ENCODE measurements at regions not wholly inside any gene's neighbourhood (a gene's known extent, or its start where the extent isn't known, plus 50 kb on each side); places are given as distances from the start of the nearest gene placed in this dataset.
"Not testable (repeated sequence)": the region's sequence is repeated elsewhere in the genome, so short reads cannot be mapped to it uniquely, and the experiment has no call there.

- no peak for DNase-seq
- no peak overlapping the region for H3K27ac Mint-ChIP-seq
- H3K27me3 Mint-ChIP-seq: peaks cover 2% of the 10 kb centered on the region
- H3K36me3 Mint-ChIP-seq (ENCODE audit: low read depth): peaks cover 1% of the 10 kb centered on the region
- H3K4me1 Mint-ChIP-seq: peaks cover 3% of the 10 kb centered on the region
- intact Hi-C loops (cut with micrococcal nuclease): no loop called here
- H3K4me3 Mint-ChIP-seq: no peak overlapping the region
- H3K9me3 Mint-ChIP-seq: no peaks in the 10 kb centered on the region
These were observed 288.3 kb upstream of the ZNF337 start for GRCh38 chr20:25984933-25985332.

- H3K27me3 Mint-ChIP-seq; H3K36me3 Mint-ChIP-seq (ENCODE audit: low read depth); H3K27ac Mint-ChIP-seq; H3K9me3 Mint-ChIP-seq; intact Hi-C loops (cut with micrococcal nuclease); H3K4me1 Mint-ChIP-seq; H3K4me3 Mint-ChIP-seq; DNase-seq: not testable (repeated sequence)
These were observed 286.0 kb upstream of the ZNF337 start for GRCh38 chr20:25982701-25983100.

- not testable (repeated sequence) for H3K27ac Mint-ChIP-seq
These were observed 282.0 kb upstream of the ZNF337 start for GRCh38 chr20:25978450-25979190.

GRCh38 chr20:25975816-25976215 is 279.2 kb upstream of the ZNF337 start:
- H3K9me3 Mint-ChIP-seq; DNase-seq; H3K36me3 Mint-ChIP-seq (ENCODE audit: low read depth); H3K4me3 Mint-ChIP-seq; H3K4me1 Mint-ChIP-seq; H3K27me3 Mint-ChIP-seq; H3K27ac Mint-ChIP-seq; intact Hi-C loops (cut with micrococcal nuclease): not testable (repeated sequence)

More at GRCh38 chr20:25978450-25979190, 282.0 kb upstream of the ZNF337 start:
- intact Hi-C loops (cut with micrococcal nuclease); H3K27me3 Mint-ChIP-seq; H3K4me3 Mint-ChIP-seq; H3K9me3 Mint-ChIP-seq; DNase-seq; H3K36me3 Mint-ChIP-seq (ENCODE audit: low read depth); H3K4me1 Mint-ChIP-seq: not testable (repeated sequence)

- intact Hi-C loops (cut with micrococcal nuclease); H3K27me3 Mint-ChIP-seq; H3K27ac Mint-ChIP-seq; H3K4me1 Mint-ChIP-seq; H3K36me3 Mint-ChIP-seq (ENCODE audit: low read depth); DNase-seq; H3K9me3 Mint-ChIP-seq; H3K4me3 Mint-ChIP-seq: not testable (repeated sequence)
These were observed 268.6 kb upstream of the ZNF337 start for GRCh38 chr20:25965203-25965602.

DNA sequence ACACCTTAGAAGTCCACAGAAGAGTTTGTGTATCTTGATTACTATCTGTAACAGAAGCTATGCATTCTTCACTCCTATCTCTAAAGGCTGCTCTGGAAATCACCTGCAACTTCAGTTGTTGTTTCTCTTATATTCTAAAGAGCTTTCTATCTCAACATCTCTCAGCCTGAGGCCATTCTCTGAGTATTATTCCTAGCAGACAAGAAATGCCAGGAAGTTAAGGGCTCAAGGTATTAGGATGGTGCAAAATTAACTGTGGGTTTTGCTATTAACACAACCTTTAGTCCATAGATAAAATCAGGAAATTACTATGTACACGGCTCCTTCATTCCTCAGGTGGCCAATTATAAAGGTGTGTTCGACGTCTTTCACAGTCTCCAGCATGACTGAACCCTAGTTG is 257.2 kb upstream of the ZNF337 start:
- DNase-seq; H3K36me3 Mint-ChIP-seq (ENCODE audit: low read depth); H3K27ac Mint-ChIP-seq; H3K4me3 Mint-ChIP-seq; intact Hi-C loops (cut with micrococcal nuclease); H3K4me1 Mint-ChIP-seq; H3K9me3 Mint-ChIP-seq: not testable (repeated sequence)
- H3K27me3 Mint-ChIP-seq: peaks cover 11% of the 10 kb centered on the region

- H3K36me3 Mint-ChIP-seq (ENCODE audit: low read depth); H3K4me3 Mint-ChIP-seq; intact Hi-C loops (cut with micrococcal nuclease); H3K27ac Mint-ChIP-seq; H3K9me3 Mint-ChIP-seq; H3K27me3 Mint-ChIP-seq; DNase-seq; H3K4me1 Mint-ChIP-seq: not testable (repeated sequence)
These were observed 238.6 kb upstream of the ZNF337 start for GRCh38 chr20:25935230-25935629.

- H3K4me1 Mint-ChIP-seq; H3K9me3 Mint-ChIP-seq; DNase-seq; H3K27me3 Mint-ChIP-seq; intact Hi-C loops (cut with micrococcal nuclease); H3K4me3 Mint-ChIP-seq; H3K36me3 Mint-ChIP-seq (ENCODE audit: low read depth); H3K27ac Mint-ChIP-seq: not testable (repeated sequence)
These were observed 236.2 kb upstream of the ZNF337 start for GRCh38 chr20:25932806-25933205.

- H3K4me3 Mint-ChIP-seq; H3K36me3 Mint-ChIP-seq (ENCODE audit: low read depth); H3K9me3 Mint-ChIP-seq; H3K27ac Mint-ChIP-seq; intact Hi-C loops (cut with micrococcal nuclease); DNase-seq; H3K4me1 Mint-ChIP-seq; H3K27me3 Mint-ChIP-seq: not testable (repeated sequence)
These were observed 235.5 kb upstream of the ZNF337 start for GRCh38 chr20:25932170-25932569.

DNA sequence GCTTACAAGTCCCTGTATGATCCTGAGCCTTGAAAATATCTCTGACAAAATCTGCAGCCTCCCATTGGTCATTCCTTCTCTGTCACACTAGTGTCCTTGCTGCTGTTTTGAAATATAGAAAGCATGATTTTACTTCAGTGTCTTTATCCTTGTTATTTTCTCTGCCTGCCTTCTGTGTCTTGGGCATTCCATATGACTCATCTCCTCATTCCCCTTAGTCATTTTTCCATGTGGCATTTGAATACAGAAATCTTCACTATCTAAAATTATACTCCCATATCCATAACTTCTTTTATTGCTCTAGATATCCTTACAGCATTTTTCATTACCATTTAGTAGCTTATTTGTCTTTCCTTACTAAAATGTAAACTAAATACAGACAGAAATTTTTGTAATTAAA is 205.7 kb upstream of the ZNF337 start:
- H3K36me3 Mint-ChIP-seq (ENCODE audit: low read depth); H3K4me1 Mint-ChIP-seq; H3K9me3 Mint-ChIP-seq; H3K27ac Mint-ChIP-seq; intact Hi-C loops (cut with micrococcal nuclease); H3K4me3 Mint-ChIP-seq; DNase-seq: not testable (repeated sequence)
- H3K27me3 Mint-ChIP-seq: peaks cover 11% of the 10 kb centered on the region

GRCh38 chr20:25898663-25899062 is 202.0 kb upstream of the ZNF337 start:
- H3K36me3 Mint-ChIP-seq (ENCODE audit: low read depth); H3K4me3 Mint-ChIP-seq: not testable (repeated sequence)

DNA sequence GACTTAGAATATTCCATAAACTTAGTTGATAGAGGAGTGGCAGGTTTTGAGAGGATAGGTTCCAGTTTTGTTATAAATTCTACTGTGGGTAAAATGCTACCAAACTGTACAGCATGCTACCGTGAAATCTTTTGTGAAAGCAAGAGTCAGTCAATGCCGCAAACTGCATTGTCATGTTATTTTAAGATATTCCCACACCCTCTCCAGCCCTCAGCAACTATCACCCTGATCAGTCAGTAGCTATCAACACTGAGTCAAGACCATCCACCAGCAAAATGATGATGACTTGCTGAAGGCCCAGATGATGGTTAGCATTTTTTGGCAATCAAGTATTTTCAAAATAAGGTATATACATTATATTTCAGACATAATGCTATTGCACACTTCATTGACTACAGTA is 182.4 kb upstream of the ZNF337 start:
- DNase-seq; H3K27me3 Mint-ChIP-seq; H3K4me1 Mint-ChIP-seq; H3K27ac Mint-ChIP-seq; H3K4me3 Mint-ChIP-seq; H3K9me3 Mint-ChIP-seq; intact Hi-C loops (cut with micrococcal nuclease); H3K36me3 Mint-ChIP-seq (ENCODE audit: low read depth): not testable (repeated sequence)

More at GRCh38 chr20:25898663-25899062, 202.0 kb upstream of the ZNF337 start:
- H3K9me3 Mint-ChIP-seq; H3K4me1 Mint-ChIP-seq; DNase-seq; H3K27ac Mint-ChIP-seq; intact Hi-C loops (cut with micrococcal nuclease); H3K27me3 Mint-ChIP-seq: not testable (repeated sequence)

GRCh38 chr20:25868650-25868979 is 172.0 kb upstream of the ZNF337 start:
- H3K9me3 Mint-ChIP-seq; H3K36me3 Mint-ChIP-seq (ENCODE audit: low read depth); H3K27ac Mint-ChIP-seq; intact Hi-C loops (cut with micrococcal nuclease); DNase-seq: not testable (repeated sequence)
- peaks cover 43% of the 10 kb centered on the region for H3K27me3 Mint-ChIP-seq
- peak overlapping the region; percentile 64 for H3K4me3 Mint-ChIP-seq
- H3K4me1 Mint-ChIP-seq: peaks cover 20% of the 10 kb centered on the region

- no peaks in the 10 kb centered on the region for H3K9me3 Mint-ChIP-seq
- H3K4me3 Mint-ChIP-seq: peak overlapping the region; percentile 64
- intact Hi-C loops (cut with micrococcal nuclease): no loop called here
- no peaks in the 10 kb centered on the region for H3K36me3 Mint-ChIP-seq (ENCODE audit: low read depth)
- H3K27ac Mint-ChIP-seq: no peak overlapping the region
- peak; percentile 92 for DNase-seq
- peaks cover 44% of the 10 kb centered on the region for H3K27me3 Mint-ChIP-seq
- peaks cover 21% of the 10 kb centered on the region for H3K4me1 Mint-ChIP-seq
These were observed 171.4 kb upstream of the ZNF337 start for GRCh38 chr20:25867776-25868649.

Data from activated CD4-positive, alpha-beta T cell treated with anti-CD3 and anti-CD28 coated beads, Interleukin-2, amount 10 ng/mL, durations not matched to agents 24 days and 14 days (primary cell).